HG03103 (cell line): ENCODE measurements at regions not wholly inside any gene's neighbourhood (a gene's known extent, or its start where the extent isn't known, plus 50 kb on each side); places are given as distances from the start of the nearest gene placed in this dataset.
A peak's percentile ranks its signal among the peaks of the same experiment; 100 is the strongest.

ENCODE experiments used
- ATAC-seq: cut with Tn5 transposase; IDR thresholded peaks from one replicate; pipeline ENCODE4 v1.9.1; 2021; ENCODE audit warnings: low read depth; ENCODE audit not compliant: unreplicated experiment

- ATAC-seq, result no peak
These were observed 1349.0 kb upstream of the B3GALT2 start for GRCh38 chr1:194535369-194535768.

DNA sequence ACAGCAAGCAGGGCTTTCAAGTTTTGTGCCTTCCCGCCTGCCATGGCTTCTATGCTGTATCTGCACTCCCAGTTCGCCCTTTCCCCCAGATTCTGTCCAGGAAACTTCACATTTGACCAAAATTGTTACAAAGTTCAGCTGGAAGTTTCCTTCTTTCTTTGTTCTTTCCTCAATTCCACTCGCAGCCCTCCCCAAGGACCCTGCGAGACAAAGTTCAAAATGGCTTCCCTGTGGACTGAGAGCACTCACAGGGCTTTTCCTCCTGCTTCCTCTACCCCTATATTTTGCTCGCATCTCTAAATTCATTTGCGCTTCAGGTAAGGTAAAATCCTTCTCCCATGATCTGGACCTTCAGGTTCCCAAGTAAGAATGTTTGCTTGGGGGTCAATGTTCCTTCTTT, 1348.4 kb upstream of the B3GALT2 start:
- ATAC-seq, result no peak

DNA sequence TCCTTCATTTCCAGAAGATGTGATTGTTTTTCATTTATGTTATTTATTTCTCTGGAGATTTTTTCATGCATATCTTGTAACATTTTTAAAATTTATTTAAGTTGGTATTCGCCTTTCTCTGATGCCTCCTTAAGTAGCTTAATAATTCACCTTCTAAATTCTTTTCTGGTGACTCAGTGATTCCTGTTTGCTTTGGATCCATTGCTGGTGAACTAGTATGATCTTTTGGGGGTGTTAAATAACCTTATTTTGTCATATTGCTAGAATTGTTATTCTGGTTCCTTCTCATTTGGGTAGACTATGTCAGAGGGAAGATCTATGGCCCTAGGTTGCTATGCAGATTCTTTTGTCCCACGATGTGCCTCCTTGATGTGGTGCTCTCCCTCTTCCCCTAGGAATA, 1347.2 kb upstream of the B3GALT2 start:
- ATAC-seq, result no peak

GRCh38 chr1:194517567-194517966, 1331.2 kb upstream of the B3GALT2 start:
- no peak for ATAC-seq

DNA sequence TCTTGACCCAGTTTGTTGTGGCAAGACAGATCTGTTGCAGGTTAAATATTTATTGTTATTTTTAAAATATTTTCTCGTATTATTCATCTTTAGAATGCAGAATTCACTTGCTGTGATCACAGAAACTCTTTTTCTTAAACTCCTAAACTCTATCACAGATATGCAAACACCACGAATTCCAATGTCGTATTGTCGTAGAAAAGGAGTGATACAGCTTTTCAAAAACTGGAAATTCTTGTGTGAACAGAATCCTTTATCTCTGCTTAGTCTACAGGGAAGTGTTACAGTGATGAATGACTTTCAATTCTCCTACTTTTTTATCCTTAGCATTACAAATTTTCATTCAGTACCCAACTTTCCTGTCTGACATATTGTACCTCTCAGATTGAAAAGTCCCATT, 1329.5 kb upstream of the B3GALT2 start:
- no peak for ATAC-seq

GRCh38 chr1:194512957-194513356, 1326.5 kb upstream of the B3GALT2 start:
- no peak for ATAC-seq

GRCh38 chr1:194512345-194512744, 1325.9 kb upstream of the B3GALT2 start:
- ATAC-seq, result no peak

GRCh38 chr1:194503209-194503608, 1316.8 kb upstream of the B3GALT2 start:
- no peak for ATAC-seq

- no peak for ATAC-seq
These were observed 1309.0 kb upstream of the B3GALT2 start for GRCh38 chr1:194495434-194495833.

DNA sequence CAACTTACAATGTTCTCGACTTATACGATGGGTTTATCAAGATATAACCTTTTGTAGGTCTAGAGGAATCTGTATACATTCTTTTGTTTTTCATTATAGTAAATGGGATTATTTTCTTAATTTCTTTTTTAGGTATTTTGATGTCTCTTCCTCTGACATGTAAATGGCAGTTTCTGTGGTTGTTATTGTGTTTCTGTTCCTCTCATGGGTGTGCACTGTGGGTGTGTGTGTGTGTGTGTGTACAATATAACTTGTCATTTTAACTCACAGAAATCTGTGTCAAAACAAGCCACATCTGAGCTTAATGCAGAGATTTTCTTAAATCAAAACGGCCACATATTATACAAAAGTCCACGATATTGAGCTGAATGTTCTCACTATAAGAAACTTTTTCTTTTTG, 1300.8 kb upstream of the B3GALT2 start:
- no peak for ATAC-seq

- ATAC-seq, result no peak
These were observed 1299.0 kb upstream of the B3GALT2 start for GRCh38 chr1:194485432-194485831.

DNA sequence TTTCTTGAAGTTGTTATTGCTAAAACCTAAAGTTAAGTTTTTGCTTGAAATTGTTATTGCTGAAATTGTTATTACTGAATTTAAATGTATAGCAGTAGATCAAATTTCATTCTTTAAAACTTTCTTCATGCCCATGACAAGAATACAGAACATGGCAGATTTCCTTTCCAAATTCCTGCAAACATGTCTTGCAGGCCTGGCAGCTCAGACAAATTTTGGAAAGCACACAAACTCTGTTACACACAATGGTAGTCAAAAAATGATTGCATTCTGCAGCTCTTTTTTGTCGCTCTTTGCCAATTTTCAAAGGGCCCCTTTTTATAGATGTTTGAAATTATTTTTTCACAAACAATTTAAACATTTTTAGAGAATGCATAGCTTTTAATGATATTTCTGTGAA, 1292.3 kb upstream of the B3GALT2 start:
- ATAC-seq, result no peak

DNA sequence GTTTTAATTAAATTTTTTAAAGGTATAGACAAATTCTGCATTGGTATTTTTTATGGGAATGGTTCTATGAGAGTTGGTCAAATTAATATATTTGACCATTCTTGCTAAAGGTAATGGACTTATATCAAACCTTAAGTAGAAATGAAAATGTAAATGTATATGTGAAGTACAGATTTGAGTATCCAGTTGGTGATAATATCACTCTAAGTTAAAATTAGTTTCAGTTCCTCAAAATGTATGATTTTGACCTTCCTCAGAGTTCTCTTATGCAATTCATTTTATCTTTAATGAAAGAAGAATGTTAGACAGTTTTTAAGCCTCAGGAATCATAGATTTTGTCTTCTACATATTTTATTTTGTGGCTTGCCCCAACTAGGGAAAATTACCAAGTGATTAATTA, 1291.5 kb upstream of the B3GALT2 start:
- ATAC-seq, result peak; percentile 98

DNA sequence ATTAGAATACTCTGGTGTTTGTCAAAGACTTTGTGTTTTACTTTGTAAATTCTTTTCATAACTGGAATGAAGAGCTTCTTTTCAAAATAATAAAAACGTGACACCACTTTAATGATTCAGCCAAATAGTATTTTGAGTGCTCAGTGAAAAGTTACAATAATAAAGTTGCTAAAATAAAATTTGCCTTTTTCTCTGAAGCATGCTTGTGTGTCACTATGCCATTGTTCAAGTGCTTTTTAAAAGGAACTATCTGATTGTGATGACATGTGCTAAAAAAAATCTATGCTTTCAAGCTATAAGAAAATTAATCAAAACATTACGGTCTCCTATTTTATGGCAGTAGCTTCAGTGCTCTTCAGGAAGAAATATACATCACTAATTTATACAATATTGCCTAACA, 1290.5 kb upstream of the B3GALT2 start:
- ATAC-seq, result no peak

GRCh38 chr1:194476351-194476750, 1289.9 kb upstream of the B3GALT2 start:
- ATAC-seq, result no peak

GRCh38 chr1:194474701-194475100, 1288.3 kb upstream of the B3GALT2 start:
- ATAC-seq, result no peak

- ATAC-seq, result no peak
These were observed 1287.4 kb upstream of the B3GALT2 start for GRCh38 chr1:194473766-194474165.

- no peak for ATAC-seq
These were observed 1282.9 kb upstream of the B3GALT2 start for GRCh38 chr1:194469282-194469681.

DNA sequence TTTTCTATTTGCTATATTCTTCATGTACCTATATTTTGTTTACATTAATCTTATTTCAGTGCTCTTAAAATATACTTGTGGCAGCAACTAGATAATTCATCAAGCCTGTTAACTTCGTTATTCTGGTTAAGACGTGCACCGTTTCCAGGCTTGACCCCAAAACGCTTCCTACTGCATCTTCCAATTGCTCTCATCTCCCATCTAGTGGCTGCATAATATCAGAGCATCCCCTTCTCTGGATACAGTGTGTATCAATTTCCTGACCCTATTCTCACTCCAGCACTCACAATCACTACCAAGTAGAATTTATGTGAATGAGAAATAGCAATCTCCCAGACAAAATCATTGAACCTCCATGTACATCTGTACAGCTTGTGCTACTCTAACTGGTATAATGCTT, 1280.3 kb upstream of the B3GALT2 start:
- no peak for ATAC-seq

GRCh38 chr1:194447636-194448035, 1261.2 kb upstream of the B3GALT2 start:
- ATAC-seq, result no peak

GRCh38 chr1:194445244-194445643, 1258.8 kb upstream of the B3GALT2 start:
- no peak for ATAC-seq

- no peak for ATAC-seq
These were observed 1256.6 kb upstream of the B3GALT2 start for GRCh38 chr1:194442901-194443575.

- no peak for ATAC-seq
These were observed 1250.7 kb upstream of the B3GALT2 start for GRCh38 chr1:194437135-194437534.
